Gastroesophageal sphincter (tissue), 4 donors: ENCODE measurements at regions not wholly inside any gene's neighbourhood (a gene's known extent, or its start where the extent isn't known, plus 50 kb on each side); places are given as distances from the start of the nearest gene placed in this dataset.
"Not testable (repeated sequence)": the region's sequence is repeated elsewhere in the genome, so short reads cannot be mapped to it uniquely, and the experiment has no call there.

Source experiments
- ATAC-seq: fragments of 150-250 bp; one replicate; pipeline ENCODE4 v1.9.1; 2016; ENCODE audit warnings: mild to moderate bottlenecking, moderate library complexity
- H3K27ac ChIP-seq, 4 donors: fragments of 200-600 bp; sonication (generic) in 3 of 4; 1 replicate in 3 of 4; 2 replicates in 1 of 4; pipeline ENCODE4 v1.5.1; 2016 to 2019
- H3K27me3 ChIP-seq: fragments of 200-600 bp; sonication (generic); one replicate; pipeline ENCODE4 v1.5.1; 2019
- H3K36me3 ChIP-seq, 2 donors: fragments of 200-600 bp; sonication (generic); one replicate each; pipeline ENCODE4 v1.5.1; 2019; ENCODE audit warnings: control low read depth in 1 of 2
- H3K4me1 ChIP-seq, 3 donors: fragments of 200-600 bp; sonication (generic); 1 replicate in 2 of 3; 2 replicates in 1 of 3; pipeline ENCODE4 v1.5.1; 2016 to 2019; ENCODE audit warnings: control low read depth in 2 of 3
- H3K4me3 ChIP-seq, 2 donors: fragments of 200-600 bp; sonication (generic); one replicate each; pipeline ENCODE4 v1.5.1; 2019; ENCODE audit warnings: mild to moderate bottlenecking in 1 of 2, moderate library complexity in 1 of 2
- H3K9me3 ChIP-seq, 3 donors: fragments of 200-600 bp; sonication (generic); one replicate each; pipeline ENCODE4 v1.5.1; 2017 to 2019; ENCODE audit warnings: control low read depth in 2 of 3
- CTCF ChIP-seq, 4 experiments: fragments of 200-600 bp in 2 of 4; fragments of 450-650 bp in 2 of 4; sonication (generic) in 1 of 4; IDR thresholded peaks; one replicate each; pipeline ENCODE4 v1.5.1; 2017 to 2019; ENCODE audit warnings: antibody characterized with exemption in 4 of 4, mild to moderate bottlenecking in 2 of 4, moderate library complexity in 2 of 4
- EP300 ChIP-seq: sonication (generic); formaldehyde crosslinking; IDR thresholded peaks from one replicate; pipeline ENCODE4 v1.6.1; 2017; ENCODE audit warnings: antibody characterized with exemption, mild to moderate bottlenecking
- POLR2A ChIP-seq, 2 donors: fragments of 450-650 bp; IDR thresholded peaks; one replicate each; pipeline ENCODE4 v1.6.1; 2017; ENCODE audit warnings: antibody characterized with exemption in 2 of 2, mild to moderate bottlenecking in 2 of 2, moderate library complexity in 1 of 2
- POLR2AphosphoS5 ChIP-seq: sonication (generic); formaldehyde crosslinking; IDR thresholded peaks from one replicate; pipeline ENCODE4 v1.6.1; 2017; ENCODE audit warnings: antibody characterized with exemption
- WGBS, 2 donors: methylation state at CpG; one replicate each; pipeline ENCODE4 v1.1.5; 2018; ENCODE audit warnings: low coverage in 1 of 2; 5-methylcytosine and 5-hydroxymethylcytosine counted together

- Histone ChIP-seq H3K27me3 (peaks cover 84% of the 10 kb centered on the region), H3K4me1 (no peaks in the 10 kb centered on the region), H3K36me3 (no peaks in the 10 kb centered on the region), H3K27ac (no peak overlapping the region), H3K4me3 (no peak overlapping the region), H3K9me3 (no peaks in the 10 kb centered on the region)
- WGBS, 2 donors: 83% methylated on average over 1 of the region's 3 CpGs; no CpG with 5 or more reads in 1 of the 2 donors
- TF ChIP-seq POLR2AphosphoS5: no peak
- TF ChIP-seq EP300: no peak
- no peak for TF ChIP-seq CTCF (IDR thresholded peaks at IDR 0.05)
- no peak for TF ChIP-seq POLR2A (IDR thresholded peaks at IDR 0.05)
- ATAC-seq: no peak
Observed at GRCh38 chr22:35156945-35157344, 91.0 kb downstream of the ISX start.

GRCh38 chr22:35158336-35158735 is 92.4 kb downstream of the ISX start:
- no peak overlapping the region for H3K27ac ChIP-seq
- H3K4me1 ChIP-seq: no peaks in the 10 kb centered on the region
- peaks cover 73% of the 10 kb centered on the region for H3K27me3 ChIP-seq
- no peaks in the 10 kb centered on the region for H3K9me3 ChIP-seq
- WGBS, 2 donors: 46 to 67% methylated on average over 1 to 6 of the region's 7 CpGs
- no peaks in the 10 kb centered on the region for H3K36me3 ChIP-seq
- no peak for ATAC-seq
- TF ChIP-seq CTCF (IDR thresholded peaks at IDR 0.05): no peak
- no peak for TF ChIP-seq POLR2AphosphoS5
- TF ChIP-seq POLR2A (IDR thresholded peaks at IDR 0.05): no peak
- TF ChIP-seq EP300: no peak
- H3K4me3 ChIP-seq: no peak overlapping the region

GRCh38 chr22:35159343-35159742 is 93.4 kb downstream of the ISX start:
- Histone ChIP-seq H3K9me3 (no peaks in the 10 kb centered on the region), H3K4me3 (no peak overlapping the region), H3K4me1 (no peaks in the 10 kb centered on the region), H3K27ac (no peak overlapping the region), H3K36me3 (no peaks in the 10 kb centered on the region), H3K27me3 (peaks cover 67% of the 10 kb centered on the region)
- WGBS, 2 donors: 80 to 90% methylated on average over 1 to 2 of the region's 3 CpGs
- no peak for ATAC-seq
- TF ChIP-seq CTCF (IDR thresholded peaks at IDR 0.05): no peak
- no peak for TF ChIP-seq EP300
- no peak for TF ChIP-seq POLR2A (IDR thresholded peaks at IDR 0.05)
- no peak for TF ChIP-seq POLR2AphosphoS5

GRCh38 chr22:35160268-35160667 is 94.3 kb downstream of the ISX start:
- no peak for ATAC-seq
- no peak for TF ChIP-seq POLR2AphosphoS5
- no peak for TF ChIP-seq POLR2A (IDR thresholded peaks at IDR 0.05)
- no peak for TF ChIP-seq CTCF (IDR thresholded peaks at IDR 0.05)
- TF ChIP-seq EP300: no peak
- H3K36me3 ChIP-seq: no peaks in the 10 kb centered on the region
- H3K27me3 ChIP-seq: peaks cover 59% of the 10 kb centered on the region
- no peak overlapping the region for H3K27ac ChIP-seq
- 76 to 90% methylated on average over 3 to 6 of the region's 6 CpGs for WGBS, 2 donors
- H3K4me1 ChIP-seq: no peaks in the 10 kb centered on the region
- H3K9me3 ChIP-seq: no peaks in the 10 kb centered on the region
- no peak overlapping the region for H3K4me3 ChIP-seq

GRCh38 chr22:35165896-35166295 is 91.4 kb upstream of the HMGXB4 start:
- not testable (repeated sequence) for ATAC-seq, H3K4me1 ChIP-seq, H3K36me3 ChIP-seq, H3K27ac ChIP-seq, H3K4me3 ChIP-seq, H3K9me3 ChIP-seq
- WGBS, 2 donors: 80 to 92% methylated on average over 2 to 3 of the region's 11 CpGs
- peaks cover 16% of the 10 kb centered on the region for H3K27me3 ChIP-seq
